Smooth muscle cell (in vitro differentiated cells): ENCODE measurements at regions not wholly inside any gene's neighbourhood (a gene's known extent, or its start where the extent isn't known, plus 50 kb on each side); places are given as distances from the start of the nearest gene placed in this dataset.

ENCODE experiments used
- DNase-seq: peaks from one replicate; lab custom pipeline; 2025; ENCODE audit not compliant: unreplicated experiment; lab: John Stamatoyannopoulos, UW
- H2AFZ ChIP-seq: fragments of 200-600 bp; sonication (generic); 2 replicates; pipeline ENCODE4 v1.6.0; 2016; ENCODE audit warnings: antibody characterized with exemption, low read depth, mild to moderate bottlenecking
- H3F3A ChIP-seq: fragments of 200-600 bp; sonication (generic); 2 replicates; pipeline ENCODE4 v1.6.0; 2017; ENCODE audit warnings: antibody characterized with exemption, low read depth
- H3K27ac ChIP-seq: fragments of 200-600 bp; sonication (generic); 2 replicates; pipeline ENCODE4 v1.5.1; 2016; ENCODE audit warnings: low read depth, mild to moderate bottlenecking
- H3K27me3 ChIP-seq: fragments of 200-600 bp; sonication (generic); 2 replicates; pipeline ENCODE4 v1.6.1; 2016; ENCODE audit warnings: low read depth, mild to moderate bottlenecking
- H3K36me3 ChIP-seq: fragments of 200-600 bp; sonication (generic); 2 replicates; pipeline ENCODE4 v1.5.1; 2016; ENCODE audit warnings: low read depth
- H3K4me1 ChIP-seq: fragments of 200-600 bp; sonication (generic); 2 replicates; pipeline ENCODE4 v1.5.1; 2016; ENCODE audit warnings: low read depth
- H3K4me2 ChIP-seq: fragments of 200-600 bp; sonication (generic); 2 replicates; pipeline ENCODE4 v1.6.0; 2016; ENCODE audit warnings: mild to moderate bottlenecking
- H3K4me3 ChIP-seq: fragments of 200-600 bp; sonication (generic); 2 replicates; pipeline ENCODE4 v1.5.1; 2016; ENCODE audit warnings: mild to moderate bottlenecking
- H3K79me2 ChIP-seq: fragments of 200-600 bp; sonication (generic); 2 replicates; pipeline ENCODE4 v1.6.0; 2016; ENCODE audit warnings: low read depth, mild to moderate bottlenecking
- H3K9ac ChIP-seq: fragments of 200-600 bp; sonication (generic); 2 replicates; pipeline ENCODE4 v1.6.0; 2016; ENCODE audit warnings: low read depth
- H3K9me3 ChIP-seq: fragments of 200-600 bp; sonication (generic); replicated peaks from 2 replicates; pipeline ENCODE4 v1.5.1; 2016; ENCODE audit warnings: low read depth
- H4K20me1 ChIP-seq: fragments of 200-600 bp; sonication (generic); 2 replicates; pipeline ENCODE4 v1.6.0; 2016; ENCODE audit warnings: low read depth
- WGBS: methylation state at CpG from one replicate; pipeline ENCODE4 v1.1.7; 2016; ENCODE audit warnings: low lambda C conversion rate; 5-methylcytosine and 5-hydroxymethylcytosine counted together
- TF ChIP-seq, protein P1 (sequence below): fragments of 200-600 bp; sonication (generic); IDR thresholded peaks from 2 replicates; pipeline ENCODE4 v1.5.1; 2017; ENCODE audit warnings: borderline replicate concordance, mild to moderate bottlenecking, antibody characterized with exemption; ENCODE audit not compliant: insufficient read depth, poor library complexity, severe bottlenecking

GRCh38 chr6:145135702-145136101 lies 599.6 kb downstream of the EPM2A start:
- WGBS: 91% methylated on average over 6 of the region's 6 CpGs
- DNase-seq: no peak
- Histone ChIP-seq H3F3A (no peaks in the 10 kb centered on the region), H3K9me3 (no peaks in the 10 kb centered on the region), H3K4me3 (no peak overlapping the region), H3K4me2 (no peak overlapping the region), H2AFZ (no peak overlapping the region), H3K79me2 (no peaks in the 10 kb centered on the region), H3K27me3 (no peaks in the 10 kb centered on the region), H3K9ac (no peak overlapping the region), H4K20me1 (no peaks in the 10 kb centered on the region), H3K36me3 (no peaks in the 10 kb centered on the region), H3K4me1 (peaks cover 14% of the 10 kb centered on the region), H3K27ac (no peak overlapping the region)
- TF ChIP-seq, protein P1, sequence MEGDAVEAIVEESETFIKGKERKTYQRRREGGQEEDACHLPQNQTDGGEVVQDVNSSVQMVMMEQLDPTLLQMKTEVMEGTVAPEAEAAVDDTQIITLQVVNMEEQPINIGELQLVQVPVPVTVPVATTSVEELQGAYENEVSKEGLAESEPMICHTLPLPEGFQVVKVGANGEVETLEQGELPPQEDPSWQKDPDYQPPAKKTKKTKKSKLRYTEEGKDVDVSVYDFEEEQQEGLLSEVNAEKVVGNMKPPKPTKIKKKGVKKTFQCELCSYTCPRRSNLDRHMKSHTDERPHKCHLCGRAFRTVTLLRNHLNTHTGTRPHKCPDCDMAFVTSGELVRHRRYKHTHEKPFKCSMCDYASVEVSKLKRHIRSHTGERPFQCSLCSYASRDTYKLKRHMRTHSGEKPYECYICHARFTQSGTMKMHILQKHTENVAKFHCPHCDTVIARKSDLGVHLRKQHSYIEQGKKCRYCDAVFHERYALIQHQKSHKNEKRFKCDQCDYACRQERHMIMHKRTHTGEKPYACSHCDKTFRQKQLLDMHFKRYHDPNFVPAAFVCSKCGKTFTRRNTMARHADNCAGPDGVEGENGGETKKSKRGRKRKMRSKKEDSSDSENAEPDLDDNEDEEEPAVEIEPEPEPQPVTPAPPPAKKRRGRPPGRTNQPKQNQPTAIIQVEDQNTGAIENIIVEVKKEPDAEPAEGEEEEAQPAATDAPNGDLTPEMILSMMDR: no peak

DNA sequence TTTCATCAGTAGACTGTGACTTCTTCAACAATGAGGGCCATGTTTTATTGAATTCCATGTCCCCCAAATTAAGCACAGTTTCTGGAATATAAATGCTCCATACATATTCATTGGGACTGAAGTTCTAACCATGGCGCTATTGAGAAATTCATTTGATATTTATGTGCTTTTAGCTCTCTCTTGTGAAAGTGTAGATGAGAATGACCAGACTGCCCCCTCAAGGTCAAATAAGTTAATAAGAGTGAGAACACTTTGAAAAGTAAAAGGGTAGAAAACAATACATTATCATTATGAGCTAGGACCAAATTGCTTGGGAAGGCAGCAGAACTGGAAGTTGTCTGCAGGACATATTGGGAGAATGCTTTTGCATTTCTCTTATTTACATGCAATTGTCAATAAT lies 597.9 kb downstream of the EPM2A start:
- Histone ChIP-seq H3K79me2 (no peaks in the 10 kb centered on the region), H3F3A (no peaks in the 10 kb centered on the region), H3K4me2 (no peak overlapping the region), H3K4me1 (peaks cover 14% of the 10 kb centered on the region), H3K36me3 (no peaks in the 10 kb centered on the region), H3K9me3 (no peaks in the 10 kb centered on the region), H4K20me1 (no peaks in the 10 kb centered on the region), H3K4me3 (no peak overlapping the region), H3K27ac (no peak overlapping the region), H3K27me3 (no peaks in the 10 kb centered on the region), H2AFZ (no peak overlapping the region), H3K9ac (no peak overlapping the region)
- 82% methylated on average over 1 of the region's 1 CpG for WGBS
- DNase-seq: no peak
- TF ChIP-seq, protein P1: peak; percentile 40

- H3K4me1 ChIP-seq: peaks cover 14% of the 10 kb centered on the region
- no peaks in the 10 kb centered on the region for H4K20me1 ChIP-seq
- H3K36me3 ChIP-seq: no peaks in the 10 kb centered on the region
- H3K9me3 ChIP-seq: no peaks in the 10 kb centered on the region
- H3K9ac ChIP-seq: no peak overlapping the region
- no peaks in the 10 kb centered on the region for H3F3A ChIP-seq
- H3K27ac ChIP-seq: no peak overlapping the region
- H3K79me2 ChIP-seq: no peaks in the 10 kb centered on the region
- no peaks in the 10 kb centered on the region for H3K27me3 ChIP-seq
- TF ChIP-seq, protein P1: no peak
- no peak overlapping the region for H3K4me2 ChIP-seq
- H2AFZ ChIP-seq: no peak overlapping the region
- no peak overlapping the region for H3K4me3 ChIP-seq
- DNase-seq: no peak
Measured at GRCh38 chr6:145138469-145139139, 596.7 kb downstream of the EPM2A start.

DNA sequence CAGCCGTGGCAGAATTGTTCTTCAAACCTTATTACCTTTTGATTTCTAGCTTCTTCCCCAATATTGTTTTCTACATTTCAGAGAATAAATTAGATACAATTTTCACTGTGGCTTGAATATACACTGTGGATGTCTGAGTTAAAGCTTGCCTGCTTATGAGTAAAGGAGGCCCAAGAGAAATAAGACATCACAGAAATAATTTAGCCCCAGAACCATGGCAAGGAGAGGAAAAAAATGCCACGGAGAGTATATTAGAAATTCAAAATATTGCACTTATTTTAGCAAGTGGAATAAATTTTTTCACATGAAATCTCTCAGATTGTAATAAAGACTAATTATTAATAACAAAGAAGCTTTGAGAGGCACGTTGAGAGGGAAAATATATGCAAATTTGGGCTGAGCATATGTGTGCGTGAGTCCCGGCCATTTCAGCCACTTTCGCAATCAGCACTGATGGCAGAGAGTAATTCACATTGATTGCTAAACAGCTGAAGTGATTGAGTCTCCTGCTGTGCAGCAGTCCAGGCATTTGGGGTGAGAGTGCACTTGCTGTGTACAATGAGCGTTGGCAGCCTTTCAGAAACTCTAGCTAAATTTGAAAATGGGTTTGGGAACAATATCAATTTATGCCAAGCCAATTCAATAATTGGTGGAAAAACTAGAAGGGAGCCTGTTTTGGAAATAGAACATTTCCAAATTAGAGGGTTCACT lies 596.0 kb downstream of the EPM2A start:
- no peak overlapping the region for H2AFZ ChIP-seq
- no peak overlapping the region for H3K9ac ChIP-seq
- no peaks in the 10 kb centered on the region for H4K20me1 ChIP-seq
- H3K27ac ChIP-seq: no peak overlapping the region
- H3K36me3 ChIP-seq: no peaks in the 10 kb centered on the region
- peaks cover 14% of the 10 kb centered on the region for H3K4me1 ChIP-seq
- TF ChIP-seq, protein P1: no peak
- H3F3A ChIP-seq: no peaks in the 10 kb centered on the region
- 69% methylated on average over 7 of the region's 7 CpGs for WGBS
- H3K27me3 ChIP-seq: no peaks in the 10 kb centered on the region
- no peak for DNase-seq
- H3K4me2 ChIP-seq: no peak overlapping the region
- H3K4me3 ChIP-seq: no peak overlapping the region
- no peaks in the 10 kb centered on the region for H3K9me3 ChIP-seq
- no peaks in the 10 kb centered on the region for H3K79me2 ChIP-seq
